GM18909 (cell line): ENCODE measurements at regions not wholly inside any gene's neighbourhood (a gene's known extent, or its start where the extent isn't known, plus 50 kb on each side); places are given as distances from the start of the nearest gene placed in this dataset.
"Not testable (repeated sequence)": the region's sequence is repeated elsewhere in the genome, so short reads cannot be mapped to it uniquely, and the experiment has no call there.

Source experiments
- ATAC-seq: cut with Tn5 transposase; IDR thresholded peaks from one replicate; pipeline ENCODE4 v1.9.1; 2021; ENCODE audit warnings: mild to moderate bottlenecking; ENCODE audit not compliant: unreplicated experiment, poor library complexity

DNA sequence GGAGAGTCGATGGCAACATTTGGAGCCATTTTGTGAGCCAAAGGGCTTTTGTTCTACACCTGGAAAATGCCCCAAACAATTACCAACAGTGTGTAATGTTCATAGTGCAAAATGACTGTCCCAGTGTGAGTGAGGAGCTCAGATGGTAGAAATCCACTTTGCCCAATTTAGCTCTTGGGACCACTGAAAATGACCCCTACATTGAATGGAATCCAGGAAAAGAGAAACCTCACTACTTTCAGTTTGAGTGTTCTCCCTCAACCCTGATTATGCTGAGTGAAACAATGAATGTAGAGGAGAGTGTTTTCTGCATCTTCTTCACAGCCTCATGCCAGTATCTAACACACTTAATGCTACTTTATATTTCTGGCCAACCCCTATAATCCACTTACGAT is 84.9 kb upstream of the NRN1 start:
- ATAC-seq, result no peak

DNA sequence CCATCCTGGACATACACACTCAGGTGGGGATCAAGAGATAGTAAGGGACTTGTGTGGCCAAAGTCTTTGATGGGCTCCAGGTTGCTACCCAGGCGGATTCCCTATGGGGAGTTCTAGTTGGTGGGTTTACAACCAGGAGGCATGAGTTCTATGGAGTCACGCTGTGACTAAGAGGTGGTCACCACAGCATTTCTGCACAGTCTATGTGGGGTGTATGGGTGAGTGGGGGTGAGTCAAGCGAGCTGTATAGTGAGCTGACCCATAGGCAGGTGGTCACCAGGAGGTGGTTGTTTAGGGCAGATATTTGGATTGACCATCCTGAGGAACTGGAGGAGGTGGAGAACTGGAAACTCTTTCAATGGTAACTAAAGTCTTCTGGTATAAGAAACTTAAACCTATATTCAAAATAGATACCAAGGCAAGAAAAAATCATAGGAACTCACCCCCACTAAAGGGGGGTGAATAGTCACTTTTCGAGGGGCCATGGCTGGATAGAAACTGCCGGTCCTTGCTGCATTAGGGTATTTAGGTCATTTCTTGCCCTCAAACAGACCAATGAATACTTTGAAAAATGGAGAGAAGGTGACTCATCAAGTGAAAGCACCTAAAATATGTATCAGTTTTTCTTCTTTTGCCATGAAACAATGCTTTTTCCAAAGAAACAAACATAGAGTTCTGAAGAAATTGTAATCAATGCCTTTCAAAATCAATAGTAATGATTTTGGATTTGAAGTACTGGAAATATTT is 84.3 kb upstream of the NRN1 start:
- no peak for ATAC-seq

DNA sequence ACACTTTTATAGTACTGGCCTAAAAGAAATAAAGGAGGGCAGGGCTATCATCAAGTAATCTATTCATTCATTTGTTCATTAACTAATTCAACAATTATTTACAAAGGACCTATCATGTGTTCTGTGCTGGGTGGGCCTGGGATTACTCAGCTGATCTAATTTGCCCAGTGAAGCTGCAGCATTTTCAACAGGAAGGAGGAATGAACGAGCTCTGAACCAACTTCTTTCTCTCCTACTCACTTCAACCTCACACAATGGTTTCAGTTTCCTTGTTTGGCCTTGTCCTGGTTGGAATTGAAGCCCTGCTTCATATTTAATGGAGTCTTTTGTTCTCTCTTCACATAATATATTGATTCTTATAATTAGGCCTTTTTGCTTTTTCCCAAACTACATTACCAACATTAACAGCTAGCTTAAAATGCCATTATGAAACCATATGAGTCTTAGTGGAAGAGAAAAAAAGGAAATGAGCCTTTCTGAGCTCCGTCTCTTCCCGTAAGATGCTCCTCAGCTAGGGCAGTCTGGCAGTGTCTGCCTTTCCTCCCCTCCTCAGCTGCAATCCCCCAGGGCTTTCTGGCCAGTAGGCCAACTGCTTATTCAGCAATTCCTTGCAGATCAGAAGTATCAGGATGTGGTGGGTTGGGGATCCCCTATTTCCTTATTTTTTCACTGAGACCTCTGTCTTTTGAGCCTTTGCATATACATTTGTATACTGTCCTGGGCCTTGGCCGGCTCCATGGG is 79.4 kb upstream of the NRN1 start:
- ATAC-seq, result no peak

DNA sequence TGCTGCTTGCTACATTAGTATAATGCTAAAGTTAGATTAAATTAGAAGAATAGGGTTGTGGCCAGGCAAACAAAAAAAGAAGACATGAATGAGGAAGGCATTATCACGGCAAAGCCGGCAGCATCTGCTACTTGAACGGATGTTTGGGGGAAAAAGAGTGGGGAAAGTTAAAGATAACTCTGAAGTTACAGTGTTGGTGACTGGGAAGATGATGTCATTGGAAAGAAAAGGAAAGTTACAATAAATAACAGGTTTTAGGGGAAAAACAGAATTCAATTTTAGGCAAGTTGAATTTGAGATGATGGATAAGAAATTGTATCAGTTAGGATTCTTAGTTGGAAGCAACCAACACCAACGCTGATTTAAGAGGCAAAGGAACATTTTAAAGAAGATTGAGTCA is 74.2 kb upstream of the NRN1 start:
- no peak for ATAC-seq

DNA sequence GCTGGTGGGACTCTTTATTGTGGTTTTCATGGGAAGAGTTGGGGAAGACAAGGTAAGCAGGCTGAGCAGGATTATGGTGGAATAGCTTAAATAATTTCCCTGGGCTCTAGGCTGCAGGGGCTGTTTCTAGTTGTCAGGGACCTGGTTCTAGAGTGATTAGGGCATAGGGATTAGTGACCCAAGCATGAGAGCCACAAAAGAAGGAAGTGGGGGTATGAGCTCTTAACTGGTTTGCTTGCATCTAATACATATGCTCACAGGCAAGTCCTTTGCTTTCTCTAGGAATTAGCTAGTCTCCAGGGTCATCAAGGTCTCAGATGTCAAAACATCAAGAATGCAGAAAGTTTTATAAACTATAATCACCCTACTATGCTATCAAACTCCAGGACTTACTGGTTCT is 67.5 kb upstream of the NRN1 start:
- no peak for ATAC-seq

DNA sequence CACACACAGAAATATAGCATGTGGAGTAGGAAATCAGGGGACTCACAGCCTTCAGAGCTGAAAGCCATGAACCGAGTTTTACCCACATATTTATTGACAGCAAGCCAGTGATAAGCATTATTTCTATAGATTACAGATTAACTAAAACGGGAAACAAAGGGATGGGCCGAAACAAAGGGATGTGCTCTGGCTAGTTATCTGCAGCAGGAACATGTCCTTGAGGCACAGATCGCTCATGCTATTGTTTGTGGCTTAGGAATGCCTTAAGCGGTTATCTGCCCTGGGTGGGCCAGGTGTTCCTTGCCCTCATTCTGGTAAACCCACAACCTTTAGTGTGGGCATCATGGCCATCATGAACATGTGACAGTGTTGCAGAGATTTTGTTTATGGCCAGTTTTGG is 61.4 kb upstream of the NRN1 start:
- not testable (repeated sequence) for ATAC-seq

DNA sequence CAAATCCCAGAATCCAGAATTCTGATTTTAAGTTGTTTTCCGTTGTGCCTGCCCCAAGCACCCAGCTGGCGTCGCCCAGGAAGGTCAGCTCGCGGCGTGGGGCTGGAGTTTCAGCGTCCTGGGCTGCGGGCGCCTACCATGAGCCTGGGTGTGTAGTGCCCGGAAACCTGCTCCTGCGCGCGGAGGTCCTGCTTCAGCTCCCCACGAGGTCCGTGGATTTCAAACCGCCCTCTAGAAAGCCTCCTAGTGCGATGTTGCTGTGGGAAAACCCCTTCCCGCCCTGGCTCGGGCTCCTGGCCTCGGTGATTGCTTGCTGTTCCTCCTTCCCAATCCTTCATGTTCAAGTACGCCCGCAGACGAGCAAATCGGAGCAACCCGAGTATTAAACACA is 51.3 kb upstream of the NRN1 start:
- ATAC-seq, result no peak

DNA sequence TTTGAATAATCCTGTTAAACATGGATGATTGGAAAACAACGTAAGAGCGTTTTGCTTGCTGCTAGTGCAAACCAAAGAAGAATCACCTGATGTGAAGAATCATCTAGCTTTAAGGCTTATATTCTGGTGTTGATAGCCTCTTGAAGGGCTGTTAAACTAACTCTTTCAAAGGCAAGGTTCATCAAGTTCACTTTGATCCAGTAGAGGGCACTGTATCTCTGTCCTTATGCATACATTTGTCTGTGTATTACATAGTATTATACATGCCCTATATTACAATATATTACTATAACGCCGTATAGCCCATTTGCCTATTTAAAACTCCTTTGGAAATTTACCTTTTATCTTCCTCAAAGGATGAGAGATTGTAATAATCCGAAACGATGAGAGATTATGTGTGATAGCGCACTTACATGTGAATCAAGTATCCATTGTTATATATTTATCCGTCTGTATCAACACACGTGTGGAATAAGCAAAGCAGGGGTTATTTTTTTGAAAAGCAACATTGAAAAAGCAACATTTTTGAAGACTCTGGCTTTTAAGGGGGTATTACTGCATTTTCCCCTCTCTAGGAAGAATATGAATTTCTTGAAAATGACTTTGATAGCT is 50.8 kb upstream of the NRN1 start:
- ATAC-seq, result peak; percentile 61
